ENCODE measurements at regions not wholly inside any gene's neighbourhood (a gene's known extent, or its start where the extent isn't known, plus 50 kb on each side); places are given as distances from the start of the nearest gene placed in this dataset.

GRCh38 chr16:54582631-54583250 lies 296.2 kb upstream of the IRX3 start:
- ATAC-seq, result no peak
- ChIA-PET CTCF (no interaction called here), POLR2A (no interaction called here)
- Mint-ChIP-seq H3K4me3 (no peak overlapping the region), H3K27me3 (peaks cover 18% of the 10 kb centered on the region), H3K36me3 (ENCODE audit: low read depth) (no peaks in the 10 kb centered on the region), H3K9me3 (no peaks in the 10 kb centered on the region), H3K4me1 (ENCODE audit: low read depth) (no peaks in the 10 kb centered on the region), H3K27ac (no peak overlapping the region)
- no peak for DNase-seq
- intact Hi-C loops (cut with micrococcal nuclease), result no loop called here
- no peak for TF ChIP-seq CTCF (IDR thresholded peaks at IDR 0.05)

- ChIA-PET POLR2A (no interaction called here), CTCF (no interaction called here)
- TF ChIP-seq CTCF (IDR thresholded peaks at IDR 0.05), result no peak
- intact Hi-C loops (cut with micrococcal nuclease), result no loop called here
- no peak for ATAC-seq
- no peak overlapping the region for H3K27ac Mint-ChIP-seq
- DNase-seq, result no peak
- no peaks in the 10 kb centered on the region for H3K4me1 Mint-ChIP-seq (ENCODE audit: low read depth)
- no peak overlapping the region for H3K4me3 Mint-ChIP-seq
- no peaks in the 10 kb centered on the region for H3K9me3 Mint-ChIP-seq
- H3K27me3 Mint-ChIP-seq, result peaks cover 28% of the 10 kb centered on the region
- no peaks in the 10 kb centered on the region for H3K36me3 Mint-ChIP-seq (ENCODE audit: low read depth)
Observed at GRCh38 chr16:54579106-54579728, 292.6 kb upstream of the IRX3 start.

- ChIA-PET CTCF (no interaction called here), POLR2A (no interaction called here)
- Mint-ChIP-seq H3K27ac (no peak overlapping the region), H3K4me3 (no peak overlapping the region), H3K4me1 (ENCODE audit: low read depth) (no peaks in the 10 kb centered on the region), H3K36me3 (ENCODE audit: low read depth) (no peaks in the 10 kb centered on the region), H3K27me3 (peaks cover 26% of the 10 kb centered on the region), H3K9me3 (no peaks in the 10 kb centered on the region)
- intact Hi-C loops (cut with micrococcal nuclease), result no loop called here
- ATAC-seq, result no peak
- DNase-seq, result no peak
- no peak for TF ChIP-seq CTCF (IDR thresholded peaks at IDR 0.05)
Observed at GRCh38 chr16:54577651-54578128, 291.1 kb upstream of the IRX3 start.

GRCh38 chr16:54576785-54577184 lies 290.2 kb upstream of the IRX3 start:
- Mint-ChIP-seq H3K4me1 (ENCODE audit: low read depth) (no peaks in the 10 kb centered on the region), H3K36me3 (ENCODE audit: low read depth) (no peaks in the 10 kb centered on the region), H3K27me3 (peaks cover 26% of the 10 kb centered on the region), H3K4me3 (no peak overlapping the region), H3K27ac (no peak overlapping the region), H3K9me3 (no peaks in the 10 kb centered on the region)
- no peak for ATAC-seq
- DNase-seq, result no peak
- CTCF ChIA-PET, result no interaction called here
- POLR2A ChIA-PET, result no interaction called here
- TF ChIP-seq CTCF (IDR thresholded peaks at IDR 0.05), result no peak
- intact Hi-C loops (cut with micrococcal nuclease), result no loop called here

- H3K4me1 Mint-ChIP-seq (ENCODE audit: low read depth), result no peaks in the 10 kb centered on the region
- no peak for TF ChIP-seq CTCF (IDR thresholded peaks at IDR 0.05)
- intact Hi-C loops (cut with micrococcal nuclease), result no loop called here
- no peaks in the 10 kb centered on the region for H3K27me3 Mint-ChIP-seq
- H3K36me3 Mint-ChIP-seq (ENCODE audit: low read depth), result no peaks in the 10 kb centered on the region
- ChIA-PET CTCF (no interaction called here), POLR2A (no interaction called here)
- H3K9me3 Mint-ChIP-seq, result no peaks in the 10 kb centered on the region
- H3K27ac Mint-ChIP-seq, result no peak overlapping the region
- DNase-seq (no peak), ATAC-seq (no peak)
- H3K4me3 Mint-ChIP-seq, result no peak overlapping the region
Observed at GRCh38 chr16:54568906-54569807, 282.6 kb upstream of the IRX3 start.
